BLaER1 treated with 17β-estradiol and CSF1 and Interleukin-3, amounts not matched to agents 10 nM and 100 nM (cell line): ENCODE measurements at regions not wholly inside any gene's neighbourhood (a gene's known extent, or its start where the extent isn't known, plus 50 kb on each side); places are given as distances from the start of the nearest gene placed in this dataset.
A peak's percentile ranks its signal among the peaks of the same experiment; 100 is the strongest.

Source experiments
- H3K27ac ChIP-seq, 11 experiments: shearing (Covaris generic); formaldehyde crosslinking; 2 replicates each; pipeline ENCODE4 v1.8.1; 2022
- H3K27me3 ChIP-seq, 11 experiments: shearing (Covaris generic); formaldehyde crosslinking; 2 replicates each; pipeline ENCODE4 v1.8.1; 2022
- H3K36me3 ChIP-seq, 11 experiments: shearing (Covaris generic); formaldehyde crosslinking; 2 replicates each; pipeline ENCODE4 v1.8.1; 2022
- H3K4me1 ChIP-seq, 10 experiments: shearing (Covaris generic); formaldehyde crosslinking; 2 replicates each; pipeline ENCODE4 v1.8.1; 2022
- H3K4me2 ChIP-seq, 11 experiments: shearing (Covaris generic); formaldehyde crosslinking; 2 replicates each; pipeline ENCODE4 v1.8.1; 2022
- H3K4me3 ChIP-seq, 10 experiments: shearing (Covaris generic); formaldehyde crosslinking; 2 replicates each; pipeline ENCODE4 v1.8.1; 2022
- H3K9ac ChIP-seq, 11 experiments: shearing (Covaris generic); formaldehyde crosslinking; 2 replicates each; pipeline ENCODE4 v1.8.1; 2022
- H3K9me3 ChIP-seq, 11 experiments: shearing (Covaris generic); formaldehyde crosslinking; replicated peaks in 1 of 11; 2 replicates each; pipeline ENCODE4 v1.8.1; 2022
- H4K20me1 ChIP-seq, 11 experiments: shearing (Covaris generic); formaldehyde crosslinking; 2 replicates each; pipeline ENCODE4 v1.8.1; 2022
- Cebpa-rat ChIP-seq, 11 experiments: shearing (Covaris generic); IDR thresholded peaks; 2 replicates each; pipeline ENCODE4 v1.8.1; 2022

DNA sequence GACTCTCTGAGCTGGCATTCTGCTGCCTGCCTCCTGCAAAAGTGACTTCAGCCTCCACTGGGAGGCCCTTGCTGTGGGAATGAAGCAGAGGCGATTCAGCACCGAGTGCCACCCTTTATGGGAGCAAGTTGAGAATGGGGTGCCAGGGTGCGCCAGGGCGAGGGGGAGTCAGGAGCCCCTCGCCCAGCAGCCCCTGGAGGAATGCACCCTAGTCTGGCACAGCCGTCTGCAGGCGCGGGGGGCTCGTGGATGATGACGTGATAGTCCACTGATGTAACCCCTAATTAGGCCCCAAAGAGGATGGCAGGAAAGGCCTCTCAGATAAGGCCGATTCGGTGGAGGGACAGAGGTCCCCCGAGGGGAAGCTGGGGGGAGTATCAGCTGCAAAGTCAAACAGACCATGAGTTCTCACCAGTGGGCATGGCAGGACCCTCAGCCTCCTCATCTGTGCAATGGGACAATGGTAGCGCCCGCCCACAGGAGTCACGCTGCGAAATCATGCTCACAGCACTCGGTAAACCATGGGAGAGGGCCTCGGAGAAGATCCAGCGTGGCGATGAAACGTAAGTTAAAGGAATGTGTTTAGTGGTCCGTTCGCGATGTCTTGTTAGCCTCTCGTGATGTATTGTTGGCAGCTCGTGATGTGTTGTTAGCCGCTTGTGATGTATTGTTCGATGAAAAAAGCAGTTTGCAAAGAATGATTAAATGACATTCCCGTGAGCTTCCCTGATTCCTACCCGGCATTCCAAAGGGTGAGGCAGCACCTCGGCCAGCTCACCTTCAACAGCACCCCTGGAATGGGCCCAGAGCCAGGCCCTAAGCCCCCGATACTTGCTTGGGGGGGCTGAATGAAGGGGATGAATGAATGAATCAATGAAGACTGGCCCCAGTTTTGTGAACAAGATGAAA lies 49.7 kb upstream of the NOTCH1 start:
- H3K4me1 ChIP-seq: peaks cover 38 to 81% (median 74%) of the 10 kb centered on the region in 10 experiments
- peak overlapping the region; percentile 23 to 99 (median 53); a peak in 20 of 22 replicates for H3K4me2 ChIP-seq
- H3K27me3 ChIP-seq: peaks cover 0 to 19% (median 0%) of the 10 kb centered on the region in 11 experiments; a peak in 9 of 22 replicates
- no peak overlapping the region for H3K9ac ChIP-seq
- H3K9me3 ChIP-seq: 0 out of 22 replicates have a peak, but pooled peaks cover 0 to 7% (median 0%) of the 10 kb centered on the region in 11 experiments
- no peak for TF ChIP-seq Cebpa-rat (IDR thresholded peaks at IDR 0.05)
- no peaks in the 10 kb centered on the region; a peak in 1 of 22 replicates for H4K20me1 ChIP-seq
- H3K4me3 ChIP-seq: no peak overlapping the region
- no peak overlapping the region for H3K27ac ChIP-seq
- H3K36me3 ChIP-seq: no peaks in the 10 kb centered on the region
